ENCODE measurements at regions not wholly inside any gene's neighbourhood (a gene's known extent, or its start where the extent isn't known, plus 50 kb on each side); places are given as distances from the start of the nearest gene placed in this dataset.
"Not testable (repeated sequence)": the region's sequence is repeated elsewhere in the genome, so short reads cannot be mapped to it uniquely, and the experiment has no call there.

GRCh38 chr5:118441956-118442355 is 546.4 kb downstream of the DTWD2 start:
- DNase-seq (ENCODE audit: low spot score) = no peak
- intact Hi-C loops (cut with DNase I) = no loop called here

- intact Hi-C loops (cut with DNase I) = no loop called here
- no peak for DNase-seq (ENCODE audit: low spot score)
Measured at GRCh38 chr5:118441034-118441433, 547.3 kb downstream of the DTWD2 start.

DNA sequence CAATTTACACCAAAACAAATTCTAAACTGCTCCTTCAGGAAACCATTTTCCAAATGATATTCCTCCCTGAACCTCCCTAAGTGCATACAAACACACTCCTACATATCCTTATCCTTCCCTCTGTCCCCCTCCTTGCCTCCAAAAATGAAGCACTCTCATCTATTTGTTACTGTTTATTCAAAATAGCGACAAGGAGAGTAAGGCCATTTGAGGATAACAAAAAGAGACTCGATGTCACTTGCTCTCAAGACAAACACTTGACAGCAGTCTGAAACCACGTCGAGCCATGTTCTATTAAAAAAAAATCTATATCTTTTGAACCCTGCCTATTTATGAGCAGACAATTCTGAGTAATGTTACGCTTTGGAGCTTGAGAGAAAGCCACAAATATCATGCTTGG is 547.9 kb downstream of the DTWD2 start:
- intact Hi-C loops (cut with DNase I) = no loop called here

DNA sequence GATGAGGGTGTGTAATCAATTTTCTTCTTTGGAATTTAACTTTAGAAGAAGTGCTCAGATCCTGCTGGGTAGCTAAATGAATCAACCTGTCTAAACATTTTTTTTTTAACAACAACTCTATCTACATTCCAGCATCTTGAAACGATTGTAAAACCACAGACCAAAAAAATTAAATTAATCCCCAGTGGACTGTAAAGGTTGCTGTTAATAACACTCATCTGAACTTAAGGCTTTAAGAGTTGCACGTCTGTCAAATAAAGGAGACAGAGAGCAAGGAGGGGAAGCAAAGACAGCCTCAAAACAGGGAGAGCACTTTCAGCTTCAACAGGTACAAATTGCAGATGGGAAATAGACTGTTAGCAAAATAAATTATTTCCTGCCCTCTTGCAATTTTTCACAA is 548.5 kb downstream of the DTWD2 start:
- no peak for DNase-seq (ENCODE audit: low spot score)
- intact Hi-C loops (cut with DNase I) = no loop called here

More for the DNA sequence above, 547.9 kb downstream of the DTWD2 start:
- DNase-seq (ENCODE audit: low spot score) = no peak

DNA sequence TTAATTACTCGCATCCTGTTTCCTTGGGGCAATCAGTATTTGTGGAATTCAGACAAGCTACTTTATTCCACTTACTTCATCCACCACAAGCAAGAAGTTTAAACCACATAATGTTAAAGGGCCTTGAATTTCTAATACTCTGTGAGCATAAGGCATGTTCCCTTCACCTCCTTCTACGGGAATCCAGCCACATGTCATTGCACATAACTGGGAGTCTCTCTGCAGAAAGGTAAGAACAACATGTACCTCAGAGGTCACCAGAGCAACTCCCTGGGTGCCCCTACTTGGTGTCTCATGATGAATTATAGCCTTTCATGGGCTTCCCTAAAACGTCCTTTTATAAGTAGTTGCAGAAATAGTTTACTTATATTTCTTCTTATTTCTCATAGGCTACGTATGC is 553.2 kb downstream of the DTWD2 start:
- no peak for DNase-seq (ENCODE audit: low spot score)
- intact Hi-C loops (cut with DNase I) = no loop called here

DNA sequence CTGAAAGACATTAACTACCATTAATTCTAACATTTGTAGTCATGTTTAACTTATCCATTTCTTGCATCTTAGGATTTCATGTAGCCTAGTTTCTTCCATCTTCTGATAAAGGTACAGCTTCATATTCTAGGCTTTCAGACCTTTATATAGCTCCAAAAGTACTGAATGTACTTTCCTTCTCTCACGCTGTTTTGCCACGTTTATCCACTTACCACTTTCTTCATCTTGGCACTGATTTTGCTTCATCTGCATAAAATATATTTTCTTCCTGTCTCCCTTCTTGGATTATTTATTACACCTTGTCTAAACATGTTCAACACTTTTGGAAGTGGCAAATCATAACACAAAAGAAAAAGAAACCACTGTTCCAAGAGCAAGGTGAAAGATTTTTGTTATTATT is 553.8 kb downstream of the DTWD2 start:
- no peak for DNase-seq (ENCODE audit: low spot score)
- intact Hi-C loops (cut with DNase I) = no loop called here

GRCh38 chr5:118430076-118430475 is 558.3 kb downstream of the DTWD2 start:
- intact Hi-C loops (cut with DNase I) = no loop called here
- no peak for DNase-seq (ENCODE audit: low spot score)

GRCh38 chr5:118407958-118408357 is 580.4 kb downstream of the DTWD2 start:
- intact Hi-C loops (cut with DNase I) = no loop called here
- no peak for DNase-seq (ENCODE audit: low spot score)

DNA sequence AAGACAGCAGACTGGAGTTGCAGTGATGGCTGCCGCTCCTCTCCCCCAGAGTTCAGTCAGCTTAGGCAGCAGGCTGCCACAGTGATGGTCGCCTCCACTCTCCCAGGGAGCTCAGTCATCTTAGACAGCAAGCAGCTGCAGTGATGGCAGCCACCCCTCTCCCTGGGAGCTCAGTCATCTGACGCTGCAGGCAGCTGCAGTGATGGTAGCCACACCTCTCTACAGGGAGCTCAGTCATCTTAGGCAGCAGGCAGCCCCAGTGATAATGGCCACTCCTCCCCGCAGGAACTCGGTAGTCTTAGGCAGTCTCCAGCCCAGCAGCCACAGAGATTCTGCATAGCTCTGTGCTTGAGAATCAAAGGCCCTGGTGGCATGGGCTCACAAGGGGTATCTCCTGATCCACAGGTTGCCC is 582.7 kb downstream of the DTWD2 start:
- intact Hi-C loops (cut with DNase I) = no loop called here
- no peak for DNase-seq (ENCODE audit: low spot score)

GRCh38 chr5:118397236-118397635 is 591.1 kb downstream of the DTWD2 start:
- intact Hi-C loops (cut with DNase I) = no loop called here
- no peak for DNase-seq (ENCODE audit: low spot score)

GRCh38 chr5:118392491-118392890 is 595.9 kb downstream of the DTWD2 start:
- no peak for DNase-seq (ENCODE audit: low spot score)
- intact Hi-C loops (cut with DNase I) = loop anchor here (2.0 kb wide), 1 partner anchor 16 kb away; no protein-coding TSS in a partner anchor

DNA sequence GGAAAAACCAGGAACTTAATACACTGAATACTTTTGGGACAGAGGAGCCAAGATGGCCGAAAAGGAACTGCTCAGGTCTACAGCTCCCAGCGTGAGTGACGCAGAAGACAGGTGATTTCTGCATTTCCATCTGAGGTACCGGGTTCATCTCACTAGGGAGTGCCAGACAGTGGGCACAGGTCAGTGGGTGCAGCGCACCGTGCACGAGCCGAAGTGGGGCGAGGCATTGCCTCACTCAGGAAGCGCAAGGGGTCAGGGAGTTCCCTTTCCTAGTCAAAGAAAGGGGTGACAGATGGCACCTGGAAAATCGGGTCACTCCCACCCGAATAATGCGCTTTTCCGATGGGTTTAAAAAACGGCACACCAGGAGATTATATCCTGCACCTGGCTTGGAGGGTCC is 605.4 kb downstream of the DTWD2 start:
- intact Hi-C loops (cut with DNase I); DNase-seq (ENCODE audit: low spot score): not testable (repeated sequence)

GRCh38 chr5:118379470-118379869 is 608.9 kb downstream of the DTWD2 start:
- no peak for DNase-seq (ENCODE audit: low spot score)
- intact Hi-C loops (cut with DNase I) = no loop called here

- intact Hi-C loops (cut with DNase I) = no loop called here
- DNase-seq (ENCODE audit: low spot score) = no peak
Measured at GRCh38 chr5:118378959-118379358, 609.4 kb downstream of the DTWD2 start.

- intact Hi-C loops (cut with DNase I) = loop anchor here (2.0 kb wide), 1 partner anchor 15 kb away; no protein-coding TSS in a partner anchor
- DNase-seq (ENCODE audit: low spot score) = no peak
Measured at GRCh38 chr5:118377420-118377819, 610.9 kb downstream of the DTWD2 start.

DNA sequence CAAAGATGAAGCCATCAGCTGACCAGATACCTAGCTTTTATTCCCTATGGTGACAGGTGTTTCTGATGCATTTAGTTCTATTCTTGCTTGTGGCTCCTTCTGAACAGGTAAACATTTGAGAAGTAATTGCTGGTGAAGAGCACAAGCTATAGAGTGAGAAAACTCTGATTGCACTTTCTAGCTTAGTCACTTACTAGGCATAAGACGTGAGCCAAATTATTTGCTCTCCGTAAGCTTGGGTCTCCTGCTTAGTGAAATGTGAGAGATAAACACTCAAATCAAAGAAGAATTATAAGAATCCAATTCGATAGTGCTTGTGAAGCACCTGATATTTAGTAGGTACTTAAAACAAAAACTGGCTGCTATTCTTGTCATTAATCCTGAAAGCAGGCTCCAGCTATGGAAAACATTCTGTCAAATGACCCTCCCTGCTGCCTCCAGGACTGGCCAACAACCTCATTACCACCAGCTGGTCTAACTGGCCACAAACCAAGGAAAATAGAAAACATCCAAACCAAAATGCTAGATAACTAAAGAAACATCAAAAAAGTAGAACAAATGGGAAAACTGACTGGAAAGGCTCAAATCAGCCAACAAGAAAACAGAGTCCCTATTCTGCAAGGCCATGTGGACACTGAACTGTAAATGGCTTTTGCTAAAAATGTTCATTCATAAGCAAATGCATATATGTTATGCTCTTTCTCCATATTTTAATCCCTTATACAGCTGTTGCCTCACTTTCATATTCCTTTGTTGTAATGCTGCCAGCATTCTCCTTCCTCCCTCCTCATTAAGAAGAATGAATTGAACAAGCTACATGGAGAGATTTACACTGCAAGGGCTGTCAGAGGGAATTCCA is 616.1 kb downstream of the DTWD2 start:
- no peak for DNase-seq (ENCODE audit: low spot score)
- intact Hi-C loops (cut with DNase I) = no loop called here

DNA sequence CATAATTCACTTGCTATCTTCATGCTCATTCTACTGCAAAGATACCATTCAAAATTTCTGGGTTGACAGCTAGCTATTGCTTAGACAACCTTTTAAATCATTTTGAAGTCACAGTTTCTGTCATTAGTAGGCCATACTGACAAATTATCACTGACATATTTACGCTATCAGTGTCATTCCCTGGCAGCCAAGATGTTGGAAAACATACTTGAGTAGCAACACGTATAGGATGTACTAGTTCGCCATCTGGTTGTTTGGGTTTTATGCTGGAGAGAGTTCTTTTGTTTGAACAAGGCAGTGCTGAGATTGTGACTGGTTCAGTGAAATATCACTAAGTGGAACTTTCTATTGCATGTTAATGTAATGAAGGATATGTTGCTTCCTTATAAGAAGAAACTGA is 621.9 kb downstream of the DTWD2 start:
- intact Hi-C loops (cut with DNase I) = no loop called here
- no peak for DNase-seq (ENCODE audit: low spot score)

GRCh38 chr5:118365718-118366117 is 622.6 kb downstream of the DTWD2 start:
- DNase-seq (ENCODE audit: low spot score) = no peak
- intact Hi-C loops (cut with DNase I) = no loop called here

GRCh38 chr5:118354797-118355196 is 633.5 kb downstream of the DTWD2 start:
- intact Hi-C loops (cut with DNase I) = no loop called here
- DNase-seq (ENCODE audit: low spot score) = no peak

DNA sequence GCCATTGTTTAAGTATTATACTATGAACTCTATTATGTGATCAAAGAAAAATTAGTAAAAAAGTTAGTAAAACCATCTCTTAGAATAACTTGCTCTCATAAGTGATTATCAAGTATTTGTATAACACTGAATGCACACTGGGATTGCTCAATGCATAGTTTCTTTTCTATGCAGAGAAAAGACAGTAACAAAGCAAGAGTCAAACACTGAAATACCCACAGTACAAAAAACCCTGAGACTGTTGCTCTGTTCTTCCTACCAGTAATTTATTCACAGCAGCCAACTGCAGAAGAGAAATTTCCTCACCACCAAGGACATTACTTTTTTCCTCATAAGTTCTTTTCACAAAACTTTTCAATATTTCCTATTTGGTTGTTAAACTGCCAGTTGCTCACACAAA is 634.4 kb downstream of the DTWD2 start:
- intact Hi-C loops (cut with DNase I) = no loop called here
- no peak for DNase-seq (ENCODE audit: low spot score)

DNA sequence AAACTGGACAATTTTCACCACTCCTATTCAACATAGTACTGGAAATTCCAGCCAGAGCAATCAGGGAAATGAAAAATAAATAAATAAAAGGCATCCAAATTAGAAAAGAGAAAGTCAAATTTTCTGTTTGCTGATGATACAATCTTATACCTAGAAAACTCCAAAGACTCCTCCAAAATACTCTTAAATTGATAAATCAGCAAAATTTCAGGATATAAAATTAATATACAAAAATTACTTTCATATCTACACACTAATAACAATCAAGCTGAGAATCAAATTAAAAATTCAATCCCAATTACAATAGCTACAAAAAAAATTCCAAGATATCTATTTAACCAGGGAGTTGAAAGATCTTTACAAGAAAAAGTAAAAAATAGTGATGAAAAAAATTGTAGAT is 651.9 kb downstream of the DTWD2 start:
- intact Hi-C loops (cut with DNase I) = no loop called here
- DNase-seq (ENCODE audit: low spot score) = no peak

DNA sequence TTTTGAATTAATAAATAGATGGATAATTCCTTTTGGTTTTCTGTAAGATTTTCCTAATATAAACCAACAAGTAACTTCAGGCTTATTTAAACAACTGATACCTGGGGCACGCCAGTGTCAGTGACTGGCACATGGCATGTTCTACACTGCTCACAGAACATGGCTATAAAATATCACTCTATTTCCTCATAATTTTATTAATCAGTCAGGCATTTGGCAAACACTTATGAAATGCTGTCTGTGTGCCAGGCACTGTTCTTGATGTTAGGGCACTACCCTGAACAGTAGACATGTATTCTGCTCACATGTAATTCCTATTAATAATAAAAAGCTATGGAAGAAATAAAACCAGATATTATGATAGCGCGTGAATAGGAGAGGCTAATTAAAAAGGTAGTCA is 661.0 kb downstream of the DTWD2 start:
- intact Hi-C loops (cut with DNase I) = no loop called here
- no peak for DNase-seq (ENCODE audit: low spot score)

All from cardiac septum (tissue), 1 donor.